ENCODE measurements at regions not wholly inside any gene's neighbourhood (a gene's known extent, or its start where the extent isn't known, plus 50 kb on each side); places are given as distances from the start of the nearest gene placed in this dataset.

GRCh38 chr2:66362701-66363100 is 72.2 kb upstream of the MEIS1 start:
- no peak for FAIRE-seq
- no peak for TF ChIP-seq PHF8 (CRISPR knock-in tag; IDR thresholded peaks at IDR 0.05)
- no peak for TF ChIP-seq ZBTB46 (CRISPR knock-in tag; IDR thresholded peaks at IDR 0.05; ENCODE audit: borderline replicate concordance)
- TF ChIP-seq MIXL1 (CRISPR knock-in tag; IDR thresholded peaks at IDR 0.05), result no peak
- TF ChIP-seq ZNF317 (CRISPR knock-in tag; IDR thresholded peaks at IDR 0.05), result no peak
- no peak for TF ChIP-seq MEIS2 (CRISPR knock-in tag; IDR thresholded peaks at IDR 0.05)
- TF ChIP-seq TCF12 (IDR thresholded peaks at IDR 0.05), result no peak
- no peak for TF ChIP-seq TCF12 (CRISPR knock-in tag; IDR thresholded peaks at IDR 0.05)
- TF ChIP-seq THAP7 (CRISPR knock-in tag; IDR thresholded peaks at IDR 0.05), result no peak
- no peak for TF ChIP-seq CREBL2 (CRISPR knock-in tag; IDR thresholded peaks at IDR 0.05; ENCODE audit: borderline replicate concordance)
- TF ChIP-seq TEAD2 (CRISPR knock-in tag; IDR thresholded peaks at IDR 0.05), result no peak
- TF ChIP-seq JDP2 (CRISPR knock-in tag; IDR thresholded peaks at IDR 0.05; ENCODE audit: borderline replicate concordance), result no peak
- TF ChIP-seq ZNF547 (CRISPR knock-in tag; IDR thresholded peaks at IDR 0.05), result no peak
- TF ChIP-seq ZNF343 (CRISPR knock-in tag; IDR thresholded peaks at IDR 0.05), result no peak
- no peak for TF ChIP-seq ZUFSP (CRISPR knock-in tag; IDR thresholded peaks at IDR 0.05; ENCODE audit: borderline replicate concordance)
- no peak for TF ChIP-seq ZNF878 (CRISPR knock-in tag; IDR thresholded peaks at IDR 0.05)
- no peak for TF ChIP-seq BRF2 (CRISPR knock-in tag; IDR thresholded peaks at IDR 0.05)
- TF ChIP-seq GMEB1 (CRISPR knock-in tag; IDR thresholded peaks at IDR 0.05; ENCODE audit: borderline replicate concordance), result no peak
- no peak for TF ChIP-seq ZNF180 (CRISPR knock-in tag; IDR thresholded peaks at IDR 0.05; ENCODE audit: borderline replicate concordance, low read depth)
- TF ChIP-seq PHF5A (CRISPR knock-in tag; IDR thresholded peaks at IDR 0.05; ENCODE audit: low read depth, unreplicated experiment), result no peak
- no peak for TF ChIP-seq ZNF264 (CRISPR knock-in tag; IDR thresholded peaks at IDR 0.05)
- Histone ChIP-seq H3K27me3 (ENCODE audit: control insufficient read depth in 1 of 2, insufficient read depth in 2 of 2, low read length in 2 of 2) (0 out of 5 replicates have a peak, but pooled peaks cover 0 to 7% of the 10 kb centered on the region in 2 experiments), H4K20me1 (ENCODE audit: insufficient read depth, low read length) (no peaks in the 10 kb centered on the region), H3K4me1 (ENCODE audit: insufficient read depth, low read length) (no peaks in the 10 kb centered on the region), H3K9me3 (ENCODE audit: low read length) (no peaks in the 10 kb centered on the region), H3K79me2 (ENCODE audit: insufficient read depth, low read length) (no peaks in the 10 kb centered on the region), H3K9ac (ENCODE audit: insufficient read depth, low read depth, low read length) (no peak overlapping the region), H2AFZ (ENCODE audit: low read length) (no peak overlapping the region), H3K4me3 (replicated peaks in 1 of 3; ENCODE audit: insufficient read depth in 1 of 3, low read depth in 2 of 3, low read length in 3 of 3) (no peak overlapping the region), H3K36me3 (replicated peaks in 1 of 2; ENCODE audit: control insufficient read depth in 1 of 2, insufficient read depth in 2 of 2, low read length in 2 of 2) (no peaks in the 10 kb centered on the region), H3K4me2 (ENCODE audit: low read depth, low read length) (no peak overlapping the region), H3K27ac (ENCODE audit: extremely low read length, insufficient read depth, low read length) (no peak overlapping the region)
- in situ Hi-C loops (cut with HindIII; ENCODE audit: extremely low pct_ligation_motif_present, low pct_unique_long_range_greater_than_20kb) (no loop called here), intact Hi-C loops (cut with micrococcal nuclease; ENCODE audit: unreplicated experiment) (no loop called here)
- CTCF ChIA-PET (ENCODE audit: low intra/inter-chr PET ratio, low total read pairs), result no interaction called here
- BruUV-seq (replicated peaks), result no TSS peak
- 9% methylated on average over 6 of the region's 6 CpGs for WGBS (ENCODE audit: low lambda C conversion rate)
- POLR2A ChIA-PET, result no interaction called here
- DNase-seq (ENCODE audit: low spot score), result no peak
- no peak for ATAC-seq
